Choroid plexus epithelial cell (primary cell): ENCODE measurements at regions not wholly inside any gene's neighbourhood (a gene's known extent, or its start where the extent isn't known, plus 50 kb on each side); places are given as distances from the start of the nearest gene placed in this dataset.
A peak's percentile ranks its signal among the peaks of the same experiment; 100 is the strongest.

ENCODE experiments used
- DNase-seq: peaks from one replicate; pipeline ENCODE4 v3.0.0-alpha.2; 2010; ENCODE audit warnings: low read depth
- H3K4me3 ChIP-seq: 2 replicates; pipeline ENCODE4 v1.5.1; 2011; ENCODE audit warnings: low read depth, mild to moderate bottlenecking, control low read depth, low read length, moderate library complexity
- TF ChIP-seq, protein P1 (sequence below): conservative IDR thresholded peaks from 2 replicates; pipeline ENCODE4 v1.5.1; 2011; ENCODE audit warnings: low read depth, mild to moderate bottlenecking, control low read depth, inconsistent platforms, low read length, moderate library complexity

DNA sequence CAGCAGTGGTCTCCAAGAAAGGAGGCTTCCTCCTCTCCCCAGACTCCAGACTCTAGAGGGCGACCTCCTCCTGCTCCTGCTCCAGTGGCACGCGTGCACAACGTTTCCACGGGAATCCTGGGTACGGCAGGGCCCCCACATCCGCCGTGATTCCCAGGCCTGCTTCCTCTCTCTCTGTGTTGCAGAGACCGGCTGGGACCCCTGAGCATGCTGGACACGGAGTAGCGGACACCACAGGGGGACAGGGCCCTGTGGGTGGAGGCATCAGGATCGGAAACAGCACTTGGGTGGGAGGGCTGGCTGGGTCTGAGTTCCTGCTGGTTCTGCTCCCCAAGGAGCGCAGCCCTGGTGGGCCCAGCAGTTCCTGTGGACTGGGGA is 75.9 kb upstream of the SLC35G4 start:
- DNase-seq, result no peak
- H3K4me3 ChIP-seq, result no peak overlapping the region
- TF ChIP-seq, protein P1, sequence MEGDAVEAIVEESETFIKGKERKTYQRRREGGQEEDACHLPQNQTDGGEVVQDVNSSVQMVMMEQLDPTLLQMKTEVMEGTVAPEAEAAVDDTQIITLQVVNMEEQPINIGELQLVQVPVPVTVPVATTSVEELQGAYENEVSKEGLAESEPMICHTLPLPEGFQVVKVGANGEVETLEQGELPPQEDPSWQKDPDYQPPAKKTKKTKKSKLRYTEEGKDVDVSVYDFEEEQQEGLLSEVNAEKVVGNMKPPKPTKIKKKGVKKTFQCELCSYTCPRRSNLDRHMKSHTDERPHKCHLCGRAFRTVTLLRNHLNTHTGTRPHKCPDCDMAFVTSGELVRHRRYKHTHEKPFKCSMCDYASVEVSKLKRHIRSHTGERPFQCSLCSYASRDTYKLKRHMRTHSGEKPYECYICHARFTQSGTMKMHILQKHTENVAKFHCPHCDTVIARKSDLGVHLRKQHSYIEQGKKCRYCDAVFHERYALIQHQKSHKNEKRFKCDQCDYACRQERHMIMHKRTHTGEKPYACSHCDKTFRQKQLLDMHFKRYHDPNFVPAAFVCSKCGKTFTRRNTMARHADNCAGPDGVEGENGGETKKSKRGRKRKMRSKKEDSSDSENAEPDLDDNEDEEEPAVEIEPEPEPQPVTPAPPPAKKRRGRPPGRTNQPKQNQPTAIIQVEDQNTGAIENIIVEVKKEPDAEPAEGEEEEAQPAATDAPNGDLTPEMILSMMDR, result no peak

- TF ChIP-seq, protein P1, result no peak
These were observed 76.5 kb upstream of the SLC35G4 start for GRCh38 chr18:11532758-11533512.

DNA sequence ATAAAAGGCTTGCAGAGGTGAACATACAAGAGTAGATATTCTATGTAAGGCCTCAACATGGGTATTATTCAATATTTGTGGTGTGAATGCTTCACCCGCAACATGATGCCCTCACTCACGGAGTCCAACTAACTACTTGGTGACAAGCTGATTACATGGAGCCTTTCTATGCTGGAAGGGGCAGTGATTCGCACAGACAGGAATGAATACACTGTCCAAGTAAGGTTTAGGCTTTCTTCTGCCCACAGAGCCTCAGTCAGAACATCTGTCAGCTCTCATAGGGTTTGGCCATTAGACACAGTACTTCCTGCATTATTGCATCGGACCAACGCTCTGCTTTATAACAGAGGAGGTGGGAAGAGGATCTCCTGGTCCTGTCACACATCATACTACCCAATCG is 80.3 kb upstream of the SLC35G4 start:
- TF ChIP-seq, protein P1, result no peak
- DNase-seq, result peak; percentile 16
- no peak overlapping the region for H3K4me3 ChIP-seq

More at GRCh38 chr18:11532758-11533512, 76.5 kb upstream of the SLC35G4 start:
- DNase-seq, result no peak
- no peak overlapping the region for H3K4me3 ChIP-seq

GRCh38 chr18:11526675-11527074 is 82.7 kb upstream of the SLC35G4 start:
- TF ChIP-seq, protein P1, result no peak
- peak; percentile 9 for DNase-seq
- no peak overlapping the region for H3K4me3 ChIP-seq

DNA sequence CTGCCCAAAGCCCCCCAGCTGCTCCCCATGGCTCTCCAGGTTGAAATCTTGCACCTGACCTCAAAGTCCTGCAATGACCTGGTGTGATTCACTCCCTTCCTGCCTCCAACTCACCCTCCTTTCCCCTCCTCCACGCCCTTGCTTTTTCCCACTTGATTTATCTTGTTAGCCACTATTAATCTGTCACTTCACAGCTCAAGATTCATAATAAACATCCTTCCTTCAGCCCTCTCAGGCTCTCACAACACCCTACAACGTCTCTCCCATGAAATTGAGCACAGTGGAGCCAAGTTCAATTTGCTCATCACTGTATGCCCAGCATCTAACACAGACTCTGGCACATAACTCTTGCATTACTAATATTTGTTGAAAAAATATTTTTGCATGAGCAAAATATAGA is 85.6 kb upstream of the SLC35G4 start:
- H3K4me3 ChIP-seq, result no peak overlapping the region
- DNase-seq, result no peak
- TF ChIP-seq, protein P1, result no peak

- no peak overlapping the region for H3K4me3 ChIP-seq
- TF ChIP-seq, protein P1, result no peak
- DNase-seq, result peak; percentile 23
These were observed 86.4 kb upstream of the SLC35G4 start for GRCh38 chr18:11522992-11523391.

DNA sequence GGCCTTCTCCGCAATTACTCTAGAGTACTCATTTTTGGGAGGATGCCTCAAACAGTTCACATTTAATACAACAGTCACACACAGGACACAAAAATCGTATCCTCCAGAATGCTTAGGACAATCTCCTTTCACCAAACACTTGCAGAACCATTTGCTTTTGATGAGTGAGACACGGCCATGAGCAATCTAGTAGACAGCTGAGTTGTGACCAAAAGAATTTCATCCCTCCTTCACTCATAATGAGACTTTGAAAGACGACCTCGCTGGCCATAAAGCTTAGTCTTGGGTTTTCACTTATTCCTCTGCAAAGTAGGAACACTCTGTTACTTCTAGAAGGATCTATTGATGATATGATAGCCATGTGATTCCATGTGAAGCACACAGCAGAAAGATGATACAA is 87.5 kb upstream of the SLC35G4 start:
- TF ChIP-seq, protein P1, result no peak
- DNase-seq, result no peak
- H3K4me3 ChIP-seq, result no peak overlapping the region
